Left renal cortex interstitium (tissue), 4 donors: ENCODE measurements at regions not wholly inside any gene's neighbourhood (a gene's known extent, or its start where the extent isn't known, plus 50 kb on each side); places are given as distances from the start of the nearest gene placed in this dataset.
"Not testable (repeated sequence)": the region's sequence is repeated elsewhere in the genome, so short reads cannot be mapped to it uniquely, and the experiment has no call there.

Source experiments
- DNase-seq, 4 donors: peaks; one replicate each; pipeline ENCODE4 v3.0.0-alpha.2; 2013; ENCODE audit warnings: low read depth in 4 of 4, low spot score in 2 of 4, missing footprints in 1 of 4

DNA sequence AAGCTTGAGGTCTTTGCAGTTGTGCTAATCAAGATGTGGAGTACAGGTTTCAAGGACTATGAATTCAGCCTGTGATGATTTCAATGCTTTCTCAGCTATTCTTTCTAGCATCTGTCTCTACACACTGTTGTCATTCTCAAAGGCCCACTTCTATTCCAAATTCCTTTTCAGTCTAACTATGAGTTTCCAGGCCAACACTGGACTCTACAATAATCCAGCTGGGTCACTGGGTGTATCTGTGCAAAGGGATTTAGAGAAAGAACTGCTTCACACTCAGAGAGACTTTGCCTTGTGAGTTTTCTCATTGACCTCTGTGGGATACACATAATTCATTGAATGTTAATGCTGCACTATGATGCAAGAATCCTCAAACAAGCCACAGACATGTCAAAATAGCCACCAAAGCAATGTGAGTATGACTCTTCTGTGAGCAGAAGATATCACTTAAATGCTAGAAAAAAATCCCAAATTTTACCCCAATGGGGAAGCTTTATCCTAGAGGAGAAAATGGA, 171.8 kb upstream of the CLNK start:
- DNase-seq: no peak

DNA sequence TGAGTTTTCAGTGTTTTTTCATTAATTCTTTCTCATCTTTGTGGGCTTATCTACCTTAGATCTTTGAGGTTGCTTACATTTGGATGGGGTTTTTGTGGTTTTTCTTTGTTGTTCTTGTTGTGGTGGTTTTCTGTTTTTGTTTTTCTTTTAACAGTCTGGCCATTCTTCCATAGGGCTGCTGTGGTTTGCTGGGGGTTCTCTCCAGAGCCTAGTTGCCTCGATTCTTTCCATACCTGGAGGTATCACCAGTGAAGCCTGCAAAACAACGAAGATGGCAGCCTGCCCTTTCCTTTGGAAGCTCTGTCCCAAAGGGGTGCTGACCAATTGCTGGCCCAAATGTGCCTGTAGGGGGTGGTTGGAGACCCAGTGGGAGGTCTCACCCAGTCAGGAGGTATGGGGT, 168.6 kb upstream of the CLNK start:
- DNase-seq: no peak

DNA sequence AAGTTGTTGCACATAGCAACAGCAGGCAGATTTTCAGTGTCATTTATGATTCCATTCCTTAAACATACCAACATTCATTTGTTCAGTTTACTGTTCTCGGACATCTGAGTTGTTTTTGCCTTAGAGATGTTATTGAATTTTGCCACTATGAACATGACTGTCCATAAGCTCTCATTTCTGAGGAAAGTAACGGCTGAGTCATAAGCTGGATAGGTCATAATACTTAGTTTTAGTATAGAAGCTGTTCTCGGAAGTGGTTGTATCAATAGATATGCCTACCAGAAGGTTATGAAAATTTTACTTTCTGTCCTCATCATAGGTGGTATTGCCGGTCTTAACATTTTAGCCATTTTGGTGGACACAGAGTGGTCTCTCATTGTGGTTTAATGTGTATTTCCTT, 157.1 kb upstream of the CLNK start:
- DNase-seq: no peak

DNA sequence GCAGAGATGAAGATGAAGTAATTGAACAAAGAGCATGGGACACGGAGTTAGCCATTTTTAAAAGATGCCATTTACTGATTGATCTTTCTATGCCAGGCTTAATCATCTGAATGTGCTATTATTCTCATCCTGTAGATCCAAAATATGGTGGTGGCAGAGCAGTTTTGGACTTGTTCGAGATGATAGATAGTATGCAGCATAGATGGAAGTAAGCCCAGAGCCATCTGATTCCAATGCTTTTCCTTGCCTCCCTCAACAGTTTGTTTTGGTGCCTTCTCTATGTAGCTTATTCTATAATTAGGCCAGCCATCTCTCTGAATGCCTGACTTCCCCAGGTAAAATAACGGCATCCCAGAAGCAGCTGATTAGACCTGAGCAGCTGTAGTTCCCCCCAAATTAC, 152.6 kb upstream of the CLNK start:
- DNase-seq: no peak

DNA sequence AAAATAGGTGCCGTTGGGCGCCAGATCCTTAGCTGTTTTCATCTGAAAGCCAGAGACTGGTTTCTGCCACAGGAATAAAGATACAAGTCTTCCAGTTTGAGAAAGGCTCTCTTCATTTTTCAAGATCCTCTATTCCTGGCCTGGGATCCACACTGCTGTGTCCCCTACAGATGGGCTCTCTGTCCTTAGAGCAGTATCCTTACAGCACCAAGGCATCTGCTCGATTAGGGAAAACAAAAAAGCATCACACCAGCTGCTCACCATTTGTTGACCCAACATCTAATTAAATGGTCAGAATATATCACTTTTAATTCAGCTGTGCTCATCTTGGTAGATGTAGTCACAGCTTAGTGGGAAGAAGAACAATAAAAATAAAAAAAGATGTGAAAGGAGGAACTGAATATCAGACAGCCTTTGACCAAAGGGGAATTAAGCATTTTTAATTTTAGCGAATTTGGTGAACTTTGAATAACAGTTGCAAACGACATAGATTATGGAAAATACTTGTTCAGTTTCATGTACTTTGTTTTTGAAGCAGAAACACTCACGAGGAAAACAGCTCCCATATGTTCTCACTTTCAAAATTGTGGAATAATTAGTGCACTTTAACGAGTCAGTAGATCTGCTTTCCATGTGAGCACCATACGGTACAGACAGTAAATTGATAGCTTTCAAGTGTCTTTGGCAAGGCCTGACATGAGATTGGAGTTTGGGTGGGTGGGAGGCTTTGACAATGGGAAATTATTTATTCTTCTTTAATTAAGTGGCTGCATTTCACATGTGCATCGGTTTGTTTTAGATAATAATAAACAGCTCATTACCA, 148.4 kb upstream of the CLNK start:
- DNase-seq: no peak

DNA sequence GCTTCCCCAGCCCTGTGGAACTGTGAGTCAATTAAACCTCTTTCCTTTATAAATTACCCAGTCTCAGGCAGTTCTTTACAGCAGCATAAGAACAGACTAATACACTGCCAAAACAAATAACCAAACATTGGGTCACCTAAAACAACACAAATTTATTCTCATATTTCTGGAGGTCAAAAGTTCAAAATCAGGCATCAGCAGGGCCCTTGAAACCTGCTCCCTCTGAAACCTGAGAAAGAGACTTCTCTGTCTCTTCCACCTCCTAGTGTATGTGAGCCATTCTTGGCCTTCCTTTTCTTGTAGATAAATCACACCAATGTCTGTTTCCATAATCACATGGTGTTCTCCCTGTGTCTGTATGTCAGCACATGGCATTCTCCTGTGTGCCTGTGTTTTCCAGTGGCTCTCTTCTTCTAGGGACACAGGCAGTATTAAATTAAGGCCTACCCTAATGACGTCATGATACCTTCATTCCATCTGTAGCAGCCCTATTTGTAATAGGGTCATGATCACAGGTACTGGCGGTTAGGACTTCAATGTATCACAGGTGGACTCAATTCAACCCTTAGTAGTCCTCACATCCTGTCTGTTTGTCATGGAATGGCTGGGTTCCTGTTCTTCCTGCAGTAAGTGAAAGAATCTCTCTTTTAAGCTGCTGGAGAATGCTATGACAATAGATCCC, 147.3 kb upstream of the CLNK start:
- no peak for DNase-seq

DNA sequence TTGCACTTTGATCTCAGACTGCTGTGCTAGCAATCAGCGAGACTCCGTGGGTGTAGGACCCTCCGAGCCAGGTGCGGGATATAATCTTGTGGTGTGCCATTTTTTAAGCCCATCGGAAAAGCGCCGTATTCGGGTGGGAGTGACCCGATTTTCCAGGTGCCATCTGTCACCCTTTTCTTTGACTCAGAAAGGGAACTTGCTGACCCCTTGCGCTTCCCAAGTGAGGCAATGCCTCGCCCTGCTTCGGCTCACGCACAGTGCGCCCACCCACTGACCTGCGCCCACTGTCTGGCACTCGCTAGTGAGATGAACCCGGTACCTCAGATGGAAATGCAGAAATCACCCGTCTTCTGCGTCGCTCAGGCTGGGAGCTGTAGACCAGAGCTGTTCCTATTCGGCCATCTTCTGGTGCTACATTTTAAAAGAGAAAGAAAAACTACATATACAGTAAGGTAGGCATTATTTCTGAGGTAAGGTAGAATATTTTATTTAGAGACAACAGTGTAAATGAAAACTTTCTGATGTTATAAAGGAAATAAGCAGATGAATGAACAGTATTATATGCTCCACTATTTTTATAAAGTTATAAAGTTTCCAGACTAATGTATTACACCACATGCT, 144.5 kb upstream of the CLNK start:
- DNase-seq: not testable (repeated sequence)

DNA sequence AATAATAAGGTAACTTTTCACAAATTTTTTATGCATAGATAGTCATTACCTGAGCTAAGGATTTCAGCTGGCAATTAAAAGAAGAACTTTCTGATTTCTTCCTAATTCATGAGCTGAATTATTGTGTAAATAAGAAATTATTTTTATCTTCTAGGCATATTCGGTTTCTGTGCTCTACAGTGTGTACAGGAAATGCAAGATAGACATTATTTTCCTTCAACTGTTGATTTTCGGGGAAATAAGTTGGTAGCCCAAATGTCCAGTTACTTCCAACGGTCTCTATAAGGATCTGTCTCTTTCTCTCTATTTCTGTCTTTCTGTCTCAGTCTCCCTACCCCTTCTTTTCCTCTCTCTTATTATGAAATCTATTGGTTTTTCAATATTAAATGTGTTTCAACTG, 137.3 kb upstream of the CLNK start:
- DNase-seq: no peak

DNA sequence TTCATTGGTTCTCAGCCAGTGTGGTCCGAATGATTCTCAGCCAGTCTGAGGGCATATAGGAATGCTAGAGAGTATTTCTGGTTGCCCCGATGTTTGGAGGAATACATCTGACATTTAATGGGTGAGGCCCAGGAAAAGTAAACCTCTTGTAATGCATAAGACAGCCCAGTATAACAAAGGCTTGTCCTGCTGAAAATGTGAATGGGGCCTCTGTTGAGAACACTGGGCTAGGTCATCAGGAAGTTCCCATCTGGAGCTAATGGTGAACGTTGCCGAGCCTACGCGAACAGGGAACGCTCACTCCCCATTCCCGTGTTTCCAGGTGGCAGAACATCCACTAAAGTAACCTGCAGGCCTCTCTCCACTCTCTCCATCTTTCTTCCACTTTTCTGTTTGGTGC, 132.0 kb upstream of the CLNK start:
- DNase-seq: no peak

DNA sequence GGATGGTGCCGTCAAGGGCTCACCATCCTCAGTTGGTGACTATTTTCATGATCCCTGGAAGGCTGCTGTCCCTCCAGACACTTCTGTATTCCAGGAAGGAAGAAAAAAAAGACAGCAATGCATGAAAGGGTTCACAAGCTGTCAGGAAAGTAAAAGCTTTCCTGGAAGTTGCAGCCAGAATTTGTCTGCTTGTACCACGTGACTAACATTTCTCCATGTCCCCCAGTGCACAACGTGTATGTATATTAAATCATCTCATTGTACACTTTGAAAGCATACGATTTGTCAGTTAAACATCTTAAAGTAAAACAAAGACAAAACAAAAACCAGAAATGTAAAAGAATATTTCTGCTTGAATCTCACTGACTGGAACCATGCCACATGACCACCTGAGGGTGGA, 127.4 kb upstream of the CLNK start:
- DNase-seq: no peak

DNA sequence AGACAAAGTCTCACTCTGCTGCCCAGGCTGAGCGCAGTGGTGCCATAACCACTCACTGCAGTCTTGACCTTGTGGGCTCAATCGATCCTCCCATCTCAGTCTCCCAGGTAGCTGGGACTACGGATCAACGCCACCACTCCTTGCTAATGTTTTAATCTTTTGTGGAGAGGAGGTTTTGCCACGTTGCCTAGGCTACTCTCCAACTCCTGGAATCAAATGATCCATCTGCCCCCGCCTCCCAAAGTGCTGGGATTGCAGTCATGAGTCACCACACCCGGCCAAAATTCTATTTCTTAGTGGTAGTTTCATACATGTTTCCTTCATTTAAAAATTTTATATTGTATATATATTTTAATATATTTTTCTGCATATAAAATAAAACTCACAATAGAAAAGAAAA, 125.8 kb upstream of the CLNK start:
- DNase-seq: no peak

DNA sequence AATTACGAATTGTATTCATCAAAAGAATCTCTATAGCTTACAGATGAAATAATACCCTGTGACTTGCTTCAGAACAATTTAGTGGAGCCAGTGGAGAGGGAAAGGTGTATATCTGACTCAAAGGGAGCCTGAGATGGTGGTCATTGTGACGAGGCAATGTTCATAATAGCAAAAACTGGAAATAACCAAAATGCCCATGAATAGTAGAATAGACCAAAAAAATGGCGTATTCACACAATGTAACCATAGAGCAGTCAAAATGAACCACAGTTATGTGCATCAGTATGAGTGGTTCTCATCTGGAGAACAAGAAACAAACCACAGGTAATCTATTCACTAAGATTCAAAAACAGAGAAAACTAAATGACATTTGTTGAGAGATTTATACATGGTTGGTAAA, 125.3 kb upstream of the CLNK start:
- DNase-seq: no peak

DNA sequence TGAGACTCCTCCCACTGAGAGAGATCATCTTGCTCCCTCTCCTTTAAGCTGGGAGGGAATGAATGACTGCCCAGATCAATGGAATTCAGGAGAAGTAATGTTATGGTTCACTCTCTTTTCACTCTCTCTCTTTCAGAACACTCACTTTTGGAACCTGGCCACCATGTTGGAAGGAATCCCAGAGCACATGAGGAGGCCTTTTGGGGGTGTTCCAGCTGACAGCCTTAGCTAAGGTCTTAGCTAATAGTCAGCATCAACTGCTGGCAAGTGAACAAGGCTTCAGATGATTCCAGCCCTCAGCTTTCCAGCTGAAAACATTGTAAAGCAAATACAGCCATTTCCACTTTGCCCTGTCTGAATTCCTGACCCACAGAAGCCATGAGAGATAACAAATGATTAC, 124.0 kb upstream of the CLNK start:
- DNase-seq: no peak

DNA sequence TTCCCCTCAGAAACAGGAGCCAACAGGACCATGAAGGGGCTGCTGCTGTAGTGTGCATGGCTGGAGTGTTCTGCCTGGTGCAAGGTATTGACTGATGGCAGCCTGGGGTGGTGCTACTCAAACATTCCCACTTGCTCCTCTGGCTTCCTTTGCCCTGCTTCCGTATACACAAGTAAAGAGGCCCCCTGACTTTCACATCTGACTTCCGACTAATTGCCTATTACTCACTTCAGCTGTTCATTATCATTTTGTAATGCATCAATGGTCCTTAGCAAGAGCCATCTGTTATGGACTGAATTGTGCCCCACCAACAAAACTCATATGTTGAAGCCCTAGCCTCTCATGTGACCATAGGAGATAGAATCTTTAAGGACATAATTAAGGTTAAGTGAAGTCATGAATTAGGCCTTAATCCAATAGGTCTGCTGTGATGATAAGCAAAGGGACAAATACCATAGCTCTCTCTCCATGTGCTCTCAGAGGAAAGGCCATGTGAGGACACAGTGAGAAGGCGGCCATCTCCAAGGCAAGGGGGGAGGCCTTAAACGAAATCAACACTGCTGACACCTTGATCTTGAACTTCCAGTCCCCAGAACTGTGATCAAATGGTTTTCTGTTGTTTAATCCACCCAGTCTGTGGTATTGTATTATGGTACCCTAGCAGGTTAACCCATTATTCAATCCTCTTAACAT, 122.5 kb upstream of the CLNK start:
- DNase-seq: no peak

DNA sequence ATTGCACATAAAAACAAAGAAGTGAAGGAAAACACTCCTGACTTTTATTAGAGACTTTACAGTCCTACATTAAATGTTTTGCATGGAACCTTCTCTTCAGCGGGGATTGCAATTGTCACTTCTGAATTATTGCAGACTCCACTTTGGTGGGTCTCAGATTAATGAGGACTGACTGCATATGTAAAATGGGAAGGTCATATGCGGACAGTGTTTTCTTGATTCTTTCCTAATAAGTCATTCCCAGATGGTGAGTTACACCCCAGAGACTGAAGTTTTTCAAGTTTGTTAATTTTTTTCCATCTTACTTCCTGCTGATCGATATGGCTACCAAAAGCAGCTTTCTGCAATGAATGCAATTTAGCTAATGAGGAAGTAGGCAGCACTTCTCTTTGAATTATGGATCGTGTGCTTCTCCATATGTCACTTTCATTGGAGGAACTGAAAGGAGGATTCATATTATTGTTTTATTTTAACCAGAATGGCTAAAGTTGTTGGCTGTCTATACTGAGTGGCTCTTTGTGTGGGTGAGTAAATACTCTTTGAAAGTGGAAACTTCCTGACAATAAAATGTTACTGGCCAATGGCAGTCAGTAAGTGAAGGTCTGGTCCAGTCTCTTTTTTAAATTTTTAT, 119.3 kb upstream of the CLNK start:
- DNase-seq: no peak

DNA sequence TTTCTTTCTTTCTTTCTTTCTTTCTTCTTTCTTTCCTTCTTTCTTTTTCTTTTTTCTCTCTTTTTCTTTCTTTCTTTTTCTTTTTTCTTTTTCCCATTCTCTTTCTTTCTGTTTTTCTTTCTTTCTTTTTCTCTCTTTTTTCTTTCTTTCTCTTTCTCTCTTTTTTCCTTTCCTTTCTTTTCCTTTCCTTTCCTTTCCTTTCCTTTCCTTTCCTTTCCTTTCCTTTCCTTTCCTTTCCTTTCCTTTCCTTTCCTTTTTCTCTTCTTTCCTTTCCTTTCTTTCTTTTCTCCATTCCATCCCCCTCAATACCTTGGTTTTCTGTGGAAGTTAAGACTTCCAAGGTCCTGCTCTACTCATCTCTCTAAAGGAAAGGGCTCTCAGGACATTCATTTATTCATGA, 102.8 kb upstream of the CLNK start:
- no peak for DNase-seq

DNA sequence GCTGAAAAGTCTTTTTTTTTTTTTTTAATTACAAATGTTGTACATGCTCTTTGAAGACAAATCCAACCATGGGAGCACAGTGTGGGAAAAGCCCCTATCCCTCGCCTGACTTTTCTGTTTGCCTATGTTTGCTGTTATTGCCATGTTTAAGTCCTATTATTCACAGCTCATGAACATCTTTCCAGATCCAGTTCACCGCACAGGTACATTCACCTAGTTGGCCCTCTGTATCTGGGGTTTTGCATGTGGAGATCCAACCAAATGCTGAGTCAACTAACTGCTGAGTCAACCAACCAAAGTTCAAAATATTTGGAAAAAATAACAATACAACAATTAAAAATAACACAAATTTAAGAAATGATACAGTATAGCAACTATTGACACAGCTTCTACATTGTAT, 100.1 kb upstream of the CLNK start:
- no peak for DNase-seq

DNA sequence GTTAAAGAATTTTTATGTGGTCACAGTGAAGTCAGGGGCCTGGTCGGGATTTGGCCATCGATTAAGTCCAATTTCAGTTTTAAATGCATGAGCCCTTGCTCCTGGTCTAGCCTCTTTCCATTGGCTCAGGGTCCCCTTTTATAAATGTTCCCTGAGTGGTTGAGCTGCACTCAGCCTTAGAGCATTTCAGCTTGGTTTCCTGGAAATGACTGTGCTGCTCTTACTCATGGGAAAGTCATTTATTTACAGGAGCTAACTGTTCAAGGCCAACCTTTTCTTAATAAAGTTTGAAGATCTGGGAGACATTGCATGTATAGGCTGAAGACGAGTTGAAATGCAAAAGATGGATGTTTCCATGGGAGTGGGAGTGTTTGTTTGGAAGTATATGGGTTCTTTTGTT, 98.8 kb upstream of the CLNK start:
- DNase-seq: no peak

DNA sequence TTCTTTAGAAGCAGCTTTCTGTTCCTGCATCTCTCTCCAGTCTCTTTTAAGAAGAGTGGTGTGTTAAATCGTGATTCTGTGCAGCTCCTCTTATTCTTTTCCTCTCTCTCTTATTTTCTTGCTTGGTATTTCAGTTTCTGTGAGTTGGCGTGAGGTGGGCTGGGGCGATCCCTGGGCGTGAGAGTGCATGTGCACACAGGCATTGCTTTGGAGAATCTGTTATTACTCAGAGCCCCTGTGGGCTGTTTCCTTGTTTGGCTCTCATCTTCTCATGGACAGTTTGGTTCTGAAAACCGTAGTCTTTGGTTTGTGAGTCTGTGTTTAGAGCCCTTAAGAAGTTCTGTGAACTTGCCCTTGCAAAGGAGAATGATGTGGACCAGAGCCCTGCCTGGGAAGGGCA, 97.2 kb upstream of the CLNK start:
- DNase-seq: no peak

DNA sequence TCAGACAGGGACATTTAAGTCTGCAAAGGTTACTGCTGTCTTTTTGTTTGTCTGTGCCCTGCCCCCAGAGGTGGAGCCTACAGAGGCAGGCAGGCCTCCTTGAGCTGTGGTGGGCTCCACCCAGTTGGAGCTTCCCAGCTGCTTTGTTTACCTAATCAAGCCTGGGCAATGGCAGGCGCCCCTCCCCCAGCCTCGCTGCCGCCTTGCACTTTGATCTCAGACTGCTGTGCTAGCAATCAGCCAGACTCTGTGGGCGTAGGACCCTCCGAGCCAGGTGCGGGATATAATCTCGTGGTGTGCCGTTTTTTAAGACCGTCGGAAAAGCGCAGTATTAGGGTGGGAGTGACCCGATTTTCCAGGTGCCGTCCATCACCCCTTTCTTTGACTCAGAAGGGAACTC, 96.2 kb upstream of the CLNK start:
- DNase-seq: not testable (repeated sequence)

DNA sequence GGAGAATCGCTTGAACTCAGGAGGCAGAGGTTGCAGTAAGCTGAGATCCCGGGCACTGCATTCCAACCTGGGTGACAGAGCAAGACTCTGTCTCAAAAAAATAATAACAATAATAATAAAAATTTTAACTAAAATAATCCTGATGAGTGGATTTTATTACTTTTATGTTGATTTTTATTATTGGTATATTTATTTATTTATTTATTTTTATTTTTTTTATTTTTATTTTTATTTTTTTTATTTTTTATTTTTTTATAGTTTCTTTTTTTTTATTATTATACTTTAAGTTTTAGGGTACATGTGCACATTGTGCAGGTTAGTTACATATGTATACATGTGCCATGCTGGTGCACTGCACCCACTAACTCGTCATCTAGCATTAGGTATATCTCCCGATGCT, 90.6 kb upstream of the CLNK start:
- DNase-seq: not testable (repeated sequence)
